DND-41 (cell line): ENCODE measurements at regions not wholly inside any gene's neighbourhood (a gene's known extent, or its start where the extent isn't known, plus 50 kb on each side); places are given as distances from the start of the nearest gene placed in this dataset.

Source experiments
- CTCF ChIP-seq: IDR thresholded peaks from 2 replicates; pipeline ENCODE4 v1.5.1; 2012; ENCODE audit warnings: borderline replicate concordance, low read length, moderate library complexity, mild to moderate bottlenecking; ENCODE audit not compliant: poor library complexity, severe bottlenecking; ENCODE audit errors: extremely low read depth
- EZH2 ChIP-seq: IDR thresholded peaks from 3 replicates; pipeline ENCODE4 v1.6.1; 2012; ENCODE audit warnings: borderline replicate concordance, low read depth, mild to moderate bottlenecking, moderate library complexity, low read length, inconsistent platforms; ENCODE audit not compliant: severe bottlenecking

GRCh38 chr6:91961236-91961635 lies 1374.4 kb upstream of the MAP3K7 start:
- TF ChIP-seq EZH2 (no peak), CTCF (no peak)
